PFSK-1 (cell line): ENCODE measurements at regions not wholly inside any gene's neighbourhood (a gene's known extent, or its start where the extent isn't known, plus 50 kb on each side); places are given as distances from the start of the nearest gene placed in this dataset.

Experiments used
- FOXP2 ChIP-seq: optimal IDR thresholded peaks from 2 replicates; pipeline ENCODE3; 2011; ENCODE audit warnings: borderline replicate concordance, control low read depth, inconsistent platforms; ENCODE audit not compliant: insufficient read depth; ENCODE audit errors: extremely low read length, extremely low read depth
- POLR2AphosphoS5 ChIP-seq: IDR thresholded peaks from 2 replicates; pipeline ENCODE4 v1.6.1; 2012; ENCODE audit warnings: low read depth, mild to moderate bottlenecking, control low read depth, low read length, moderate library complexity
- SIN3A ChIP-seq: IDR thresholded peaks from 2 replicates; pipeline ENCODE4 v1.6.1; 2012; ENCODE audit warnings: mild to moderate bottlenecking, low read length, moderate library complexity, borderline replicate concordance; ENCODE audit not compliant: insufficient read depth
- TAF1 ChIP-seq: IDR thresholded peaks from 2 replicates; pipeline ENCODE4 v1.6.1; 2012; ENCODE audit warnings: low read length, control low read depth, borderline replicate concordance; ENCODE audit not compliant: insufficient read depth
- TF ChIP-seq, protein P1 (sequence below), 2 experiments: IDR thresholded peaks; 2 replicates each; pipeline versions ENCODE4 v1.6.1 to v1.8.0; 2011 to 2012; ENCODE audit warnings: low read depth in 2 of 2, low read length in 2 of 2, control low read depth in 1 of 2, inconsistent platforms in 1 of 2, mild to moderate bottlenecking in 1 of 2, moderate library complexity in 1 of 2; ENCODE audit not compliant: insufficient read depth in 1 of 2

DNA sequence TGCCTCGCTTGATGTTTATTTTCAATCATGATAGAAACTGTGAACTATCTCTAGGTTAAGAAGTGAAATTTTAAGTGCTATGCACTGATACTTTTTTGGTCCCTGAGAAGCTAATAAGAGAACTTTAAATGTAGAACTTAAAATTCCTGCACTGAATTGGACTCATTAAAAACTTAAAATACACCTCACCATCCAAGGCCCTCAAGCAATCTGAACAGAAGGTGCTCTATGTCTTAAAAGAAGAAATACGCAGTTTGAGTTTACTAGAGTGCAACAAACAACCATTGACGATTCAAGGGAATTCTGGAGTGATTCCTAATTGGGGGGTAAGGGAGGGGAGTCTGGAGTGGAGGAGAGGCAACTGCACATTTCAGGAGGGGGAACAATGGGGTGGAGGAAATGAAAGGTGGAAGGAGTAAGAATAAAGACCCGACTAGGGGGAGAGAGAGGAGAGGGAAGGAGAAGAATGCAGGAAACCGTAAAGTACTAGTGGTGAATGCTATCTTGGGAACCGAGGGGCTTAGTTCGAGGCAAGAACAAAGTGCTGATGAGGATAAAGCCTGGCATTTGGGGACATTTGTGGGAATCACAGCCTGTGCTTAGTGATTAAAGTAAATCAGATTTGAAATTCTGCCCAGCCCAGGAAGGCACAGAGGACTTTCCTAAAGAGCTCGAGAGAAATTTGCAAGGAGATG, 389.7 kb downstream of the AACS start:
- no peak for TF ChIP-seq SIN3A
- no peak for TF ChIP-seq TAF1
- TF ChIP-seq POLR2AphosphoS5: no peak
- no peak for TF ChIP-seq FOXP2
- TF ChIP-seq, protein P1, sequence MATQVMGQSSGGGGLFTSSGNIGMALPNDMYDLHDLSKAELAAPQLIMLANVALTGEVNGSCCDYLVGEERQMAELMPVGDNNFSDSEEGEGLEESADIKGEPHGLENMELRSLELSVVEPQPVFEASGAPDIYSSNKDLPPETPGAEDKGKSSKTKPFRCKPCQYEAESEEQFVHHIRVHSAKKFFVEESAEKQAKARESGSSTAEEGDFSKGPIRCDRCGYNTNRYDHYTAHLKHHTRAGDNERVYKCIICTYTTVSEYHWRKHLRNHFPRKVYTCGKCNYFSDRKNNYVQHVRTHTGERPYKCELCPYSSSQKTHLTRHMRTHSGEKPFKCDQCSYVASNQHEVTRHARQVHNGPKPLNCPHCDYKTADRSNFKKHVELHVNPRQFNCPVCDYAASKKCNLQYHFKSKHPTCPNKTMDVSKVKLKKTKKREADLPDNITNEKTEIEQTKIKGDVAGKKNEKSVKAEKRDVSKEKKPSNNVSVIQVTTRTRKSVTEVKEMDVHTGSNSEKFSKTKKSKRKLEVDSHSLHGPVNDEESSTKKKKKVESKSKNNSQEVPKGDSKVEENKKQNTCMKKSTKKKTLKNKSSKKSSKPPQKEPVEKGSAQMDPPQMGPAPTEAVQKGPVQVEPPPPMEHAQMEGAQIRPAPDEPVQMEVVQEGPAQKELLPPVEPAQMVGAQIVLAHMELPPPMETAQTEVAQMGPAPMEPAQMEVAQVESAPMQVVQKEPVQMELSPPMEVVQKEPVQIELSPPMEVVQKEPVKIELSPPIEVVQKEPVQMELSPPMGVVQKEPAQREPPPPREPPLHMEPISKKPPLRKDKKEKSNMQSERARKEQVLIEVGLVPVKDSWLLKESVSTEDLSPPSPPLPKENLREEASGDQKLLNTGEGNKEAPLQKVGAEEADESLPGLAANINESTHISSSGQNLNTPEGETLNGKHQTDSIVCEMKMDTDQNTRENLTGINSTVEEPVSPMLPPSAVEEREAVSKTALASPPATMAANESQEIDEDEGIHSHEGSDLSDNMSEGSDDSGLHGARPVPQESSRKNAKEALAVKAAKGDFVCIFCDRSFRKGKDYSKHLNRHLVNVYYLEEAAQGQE (IDR thresholded peaks at IDR 0.05; ENCODE audit: insufficient read depth in 1 of 2, low read depth in 2 of 2, low read length in 2 of 2): no peak

DNA sequence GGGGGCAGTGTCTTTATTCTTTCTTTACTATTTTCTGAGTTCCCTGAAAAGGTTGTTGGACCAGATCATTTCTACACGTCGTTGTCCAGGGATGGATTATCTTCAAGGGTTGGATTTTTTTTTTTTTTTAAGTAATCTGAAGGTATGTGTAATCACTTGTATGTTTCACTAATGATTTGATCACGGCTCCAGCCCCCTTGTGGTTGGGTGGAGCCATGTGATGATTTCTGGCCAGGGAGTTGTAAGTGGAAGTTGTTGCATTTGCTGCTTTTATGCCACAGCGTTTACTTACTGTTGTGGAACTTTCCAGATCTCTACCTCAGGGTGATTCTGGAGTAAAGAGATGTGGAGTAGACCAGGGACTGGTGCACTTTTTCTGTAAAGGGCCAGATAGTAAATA, 390.3 kb downstream of the AACS start:
- TF ChIP-seq, protein P1 (IDR thresholded peaks at IDR 0.05; ENCODE audit: insufficient read depth in 1 of 2, low read depth in 2 of 2, low read length in 2 of 2): no peak
- no peak for TF ChIP-seq POLR2AphosphoS5
- no peak for TF ChIP-seq SIN3A
- no peak for TF ChIP-seq TAF1

GRCh38 chr12:125458552-125459268, 393.5 kb downstream of the AACS start:
- TF ChIP-seq POLR2AphosphoS5: no peak
- TF ChIP-seq, protein P1 (IDR thresholded peaks at IDR 0.05; ENCODE audit: insufficient read depth in 1 of 2, low read depth in 2 of 2, low read length in 2 of 2): no peak
- no peak for TF ChIP-seq SIN3A
- TF ChIP-seq FOXP2: no peak
- no peak for TF ChIP-seq TAF1

DNA sequence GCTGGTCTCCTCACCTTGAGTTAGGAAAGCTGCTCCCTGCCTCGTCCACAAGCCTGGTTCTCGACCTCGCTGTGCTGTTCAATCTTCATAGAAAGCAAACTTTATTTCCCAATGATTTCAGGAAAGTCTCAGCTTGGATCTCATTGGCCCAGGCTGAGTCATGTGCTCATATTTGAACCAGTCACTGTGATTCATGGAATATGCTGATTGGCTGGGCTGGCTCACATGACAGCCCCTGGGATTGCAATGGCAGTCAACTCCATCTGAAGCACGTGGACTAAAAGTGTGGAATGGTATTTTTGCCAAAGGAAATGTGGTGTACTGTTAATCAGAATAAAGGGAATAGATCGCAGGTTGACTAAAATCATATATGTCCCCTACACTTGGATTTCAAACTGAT, 396.6 kb downstream of the AACS start:
- no peak for TF ChIP-seq TAF1
- no peak for TF ChIP-seq POLR2AphosphoS5
- no peak for TF ChIP-seq SIN3A
- TF ChIP-seq, protein P1 (IDR thresholded peaks at IDR 0.05; ENCODE audit: insufficient read depth in 1 of 2, low read depth in 2 of 2, low read length in 2 of 2): no peak
- no peak for TF ChIP-seq FOXP2
